Body of pancreas (tissue), 4 donors: ENCODE measurements at regions not wholly inside any gene's neighbourhood (a gene's known extent, or its start where the extent isn't known, plus 50 kb on each side); places are given as distances from the start of the nearest gene placed in this dataset.

Experiments used
- CTCF ChIP-seq, 7 experiments: fragments of 450-650 bp in 4 of 7; fragments of 200-600 bp in 3 of 7; sonication (generic) in 3 of 7; IDR thresholded peaks; one replicate each; pipeline ENCODE4 v1.5.1; 2016 to 2019; ENCODE audit warnings: antibody characterized with exemption in 7 of 7
- POLR2A ChIP-seq, 3 donors: fragments of 450-650 bp; IDR thresholded peaks; one replicate each; pipeline ENCODE4 v1.6.1; 2016; ENCODE audit warnings: antibody characterized with exemption in 3 of 3, mild to moderate bottlenecking in 2 of 3

- TF ChIP-seq CTCF (IDR thresholded peaks at IDR 0.05) (no peak), POLR2A (IDR thresholded peaks at IDR 0.05) (no peak)
Measured at GRCh38 chr5:135085133-135085935, 51.3 kb upstream of the PITX1 start.
